Left renal pelvis (tissue), 4 donors: ENCODE measurements at regions not wholly inside any gene's neighbourhood (a gene's known extent, or its start where the extent isn't known, plus 50 kb on each side); places are given as distances from the start of the nearest gene placed in this dataset.
"Not testable (repeated sequence)": the region's sequence is repeated elsewhere in the genome, so short reads cannot be mapped to it uniquely, and the experiment has no call there.

Experiments
- DNase-seq, 4 donors: peaks; one replicate each; pipeline ENCODE4 v3.0.0-alpha.2; 2013; ENCODE audit warnings: low read depth in 4 of 4, low spot score in 3 of 4

- DNase-seq = no peak
Measured at GRCh38 chrX:87078231-87078630, 439.4 kb upstream of the KLHL4 start.

GRCh38 chrX:87098477-87098876, 419.1 kb upstream of the KLHL4 start:
- DNase-seq = no peak

- DNase-seq = no peak
Measured at GRCh38 chrX:87105131-87105530, 412.5 kb upstream of the KLHL4 start.

DNA sequence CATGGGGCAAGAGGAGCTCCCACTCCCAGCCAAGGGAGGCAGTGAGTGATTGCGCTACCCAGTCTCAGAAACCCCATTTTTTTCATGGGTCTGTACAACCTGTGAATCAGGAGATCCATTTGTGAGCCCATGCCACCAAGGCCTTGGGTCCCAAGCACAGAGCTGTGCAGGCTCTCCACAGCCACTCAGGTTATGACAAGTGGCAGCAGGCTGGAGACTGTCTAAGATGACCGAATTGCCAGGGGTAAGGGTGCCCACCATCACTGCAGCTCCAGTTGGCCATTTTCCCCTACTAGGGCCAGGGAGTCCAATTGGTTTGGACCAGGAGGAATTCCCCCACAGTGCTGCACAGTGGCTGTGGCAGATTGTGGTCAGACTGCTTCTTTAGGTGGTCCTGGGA, 407.5 kb upstream of the KLHL4 start:
- no peak for DNase-seq

- no peak for DNase-seq
Measured at GRCh38 chrX:87140800-87141483, 376.7 kb upstream of the KLHL4 start.

DNA sequence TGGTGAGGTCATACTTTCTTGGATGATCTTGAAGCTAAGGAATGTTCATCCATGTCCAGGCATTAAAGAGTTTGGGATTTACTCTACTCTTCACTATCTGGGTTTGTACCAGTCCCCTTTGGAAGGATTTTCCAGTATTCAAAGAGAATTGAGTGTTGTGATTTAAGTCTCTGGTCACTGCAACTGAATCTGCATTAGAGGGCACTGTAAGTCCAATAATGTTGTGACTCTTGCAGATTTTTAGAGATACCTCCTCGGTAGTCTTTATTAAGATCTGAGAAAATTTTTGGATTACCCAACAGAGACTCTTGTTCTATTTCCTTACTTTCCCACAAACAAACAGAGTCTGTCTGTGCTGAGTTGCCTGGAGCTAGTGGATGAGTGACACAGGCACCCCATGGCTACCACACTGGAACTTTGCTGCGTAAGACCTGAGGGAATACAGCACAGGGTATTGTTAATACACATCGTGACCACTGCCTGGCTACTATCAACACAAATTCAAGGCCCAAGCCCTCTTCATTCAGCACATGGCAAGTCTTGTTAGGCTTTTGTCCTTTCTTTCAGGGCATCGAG, 357.1 kb upstream of the KLHL4 start:
- DNase-seq = no peak

DNA sequence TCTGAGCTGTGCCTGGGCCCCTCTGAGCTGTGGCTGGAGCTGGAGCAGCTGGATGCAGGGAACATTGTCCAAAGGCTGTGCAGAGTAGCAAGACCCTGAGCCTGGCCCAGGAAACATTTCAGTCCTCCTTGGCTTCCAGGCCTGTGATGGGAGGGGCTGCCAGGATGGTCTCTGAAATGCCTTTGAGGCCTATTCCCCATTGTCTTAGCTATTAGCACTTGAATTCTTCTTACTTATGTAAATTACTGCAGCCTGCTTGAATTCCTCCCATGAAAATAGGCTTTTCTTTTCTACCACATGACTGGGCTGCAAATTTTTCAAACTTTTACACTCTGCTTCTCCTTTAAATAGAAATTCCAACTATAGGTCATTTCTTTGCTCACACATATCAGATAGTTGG, 349.8 kb upstream of the KLHL4 start:
- DNase-seq = no peak

- not testable (repeated sequence) for DNase-seq
Measured at GRCh38 chrX:87178009-87178408, 339.6 kb upstream of the KLHL4 start.
